NB4 (cell line): ENCODE measurements at regions not wholly inside any gene's neighbourhood (a gene's known extent, or its start where the extent isn't known, plus 50 kb on each side); places are given as distances from the start of the nearest gene placed in this dataset.

Source experiments
- CTCF ChIP-seq: IDR thresholded peaks from one replicate; pipeline ENCODE4 v1.5.1; 2012; ENCODE audit warnings: low read depth, low read length
- MAX ChIP-seq: IDR thresholded peaks from 2 replicates; pipeline ENCODE4 v1.6.1; 2011; ENCODE audit warnings: low read depth, low read length

GRCh38 chrX:8091510-8091909 is 79.6 kb downstream of the VCX2 start:
- no peak for TF ChIP-seq CTCF
- no peak for TF ChIP-seq MAX
